ENCODE measurements at regions not wholly inside any gene's neighbourhood (a gene's known extent, or its start where the extent isn't known, plus 50 kb on each side); places are given as distances from the start of the nearest gene placed in this dataset.

- no peaks in the 10 kb centered on the region for H3K36me3 ChIP-seq (ENCODE audit: low read depth)
Observed at GRCh38 chr5:24026288-24026687, 518.9 kb downstream of the PRDM9 start.

GRCh38 chr5:24042688-24043087, 535.3 kb downstream of the PRDM9 start:
- Histone ChIP-seq H3K9me3 (no peaks in the 10 kb centered on the region), H3K36me3 (ENCODE audit: low read depth) (no peaks in the 10 kb centered on the region), H3K4me1 (ENCODE audit: low read depth) (no peaks in the 10 kb centered on the region), H3K4me3 (no peak overlapping the region)
- TF ChIP-seq CTCF (IDR thresholded peaks at IDR 0.05) = no peak
- DNase-seq = no peak
- ATAC-seq = no peak
- intact Hi-C loops (cut with DNase I, micrococcal nuclease) = no loop called here

More at GRCh38 chr5:24026288-24026687, 518.9 kb downstream of the PRDM9 start:
- intact Hi-C loops (cut with DNase I, micrococcal nuclease) = no loop called here
- Histone ChIP-seq H3K4me3 (no peak overlapping the region), H3K9me3 (peaks cover 14% of the 10 kb centered on the region), H3K4me1 (ENCODE audit: low read depth) (no peaks in the 10 kb centered on the region)
- DNase-seq (no peak), ATAC-seq (no peak)
- TF ChIP-seq CTCF (IDR thresholded peaks at IDR 0.05) = no peak

GRCh38 chr5:24045046-24045445, 537.6 kb downstream of the PRDM9 start:
- ATAC-seq (no peak), DNase-seq (no peak)
- Histone ChIP-seq H3K36me3 (ENCODE audit: low read depth) (no peaks in the 10 kb centered on the region), H3K4me1 (ENCODE audit: low read depth) (no peaks in the 10 kb centered on the region), H3K9me3 (peaks cover 3% of the 10 kb centered on the region), H3K4me3 (no peak overlapping the region)
- TF ChIP-seq CTCF (IDR thresholded peaks at IDR 0.05) = no peak
- intact Hi-C loops (cut with DNase I, micrococcal nuclease) = no loop called here

GRCh38 chr5:24053737-24054136, 546.3 kb downstream of the PRDM9 start:
- TF ChIP-seq CTCF (IDR thresholded peaks at IDR 0.05) = no peak
- Histone ChIP-seq H3K4me3 (no peak overlapping the region), H3K36me3 (ENCODE audit: low read depth) (no peaks in the 10 kb centered on the region), H3K9me3 (peaks cover 6% of the 10 kb centered on the region), H3K4me1 (ENCODE audit: low read depth) (no peaks in the 10 kb centered on the region)
- ATAC-seq = no peak
- intact Hi-C loops (cut with DNase I, micrococcal nuclease) = no loop called here
- no peak for DNase-seq

GRCh38 chr5:24059006-24059405, 551.6 kb downstream of the PRDM9 start:
- Histone ChIP-seq H3K4me1 (ENCODE audit: low read depth) (no peaks in the 10 kb centered on the region), H3K9me3 (no peaks in the 10 kb centered on the region), H3K36me3 (ENCODE audit: low read depth) (no peaks in the 10 kb centered on the region), H3K4me3 (no peak overlapping the region)
- ATAC-seq = no peak
- intact Hi-C loops (cut with DNase I, micrococcal nuclease) = no loop called here
- no peak for DNase-seq
- no peak for TF ChIP-seq CTCF (IDR thresholded peaks at IDR 0.05)

- Histone ChIP-seq H3K36me3 (ENCODE audit: low read depth) (no peaks in the 10 kb centered on the region), H3K4me3 (no peak overlapping the region), H3K4me1 (ENCODE audit: low read depth) (no peaks in the 10 kb centered on the region), H3K9me3 (no peaks in the 10 kb centered on the region)
- ATAC-seq (no peak), DNase-seq (no peak)
- TF ChIP-seq CTCF (IDR thresholded peaks at IDR 0.05) = no peak
- intact Hi-C loops (cut with DNase I, micrococcal nuclease) = no loop called here
Observed at GRCh38 chr5:24059716-24060115, 552.3 kb downstream of the PRDM9 start.
